ENCODE measurements at regions not wholly inside any gene's neighbourhood (a gene's known extent, or its start where the extent isn't known, plus 50 kb on each side); places are given as distances from the start of the nearest gene placed in this dataset.

DNA sequence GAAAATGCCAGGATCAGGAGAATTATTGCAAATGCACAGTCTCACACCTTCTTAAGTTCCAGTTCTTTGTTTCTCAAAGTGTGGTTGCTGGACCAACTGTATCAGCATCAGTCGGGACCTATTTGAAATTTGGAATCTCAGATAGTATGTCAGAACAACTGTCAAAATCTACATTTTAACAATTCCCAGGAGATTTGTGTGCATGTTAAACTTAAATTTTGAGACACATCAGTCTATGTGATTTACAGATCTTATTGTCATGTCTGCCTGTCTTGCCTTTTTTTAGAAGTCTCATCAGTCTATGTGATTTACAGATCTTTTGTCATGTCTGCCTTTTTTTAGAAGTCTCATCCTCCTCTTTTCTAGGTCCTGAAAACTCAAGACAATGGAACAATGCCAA, 243.6 kb upstream of the MEIS1 start:
- Histone ChIP-seq H3F3A (ENCODE audit: insufficient read depth) (no peaks in the 10 kb centered on the region), H3K9me3 (ENCODE audit: insufficient read depth, low read length) (no peaks in the 10 kb centered on the region), H3K4me3 (ENCODE audit: insufficient read depth, low read length, poor library complexity, severe bottlenecking) (no peak overlapping the region), H4K20me1 (ENCODE audit: low read depth, low read length) (no peaks in the 10 kb centered on the region), H2AFZ (ENCODE audit: low read depth, low read length, severe bottlenecking) (no peak overlapping the region), H3K27me3 (ENCODE audit: low read length) (no peaks in the 10 kb centered on the region), H3K9me2 (replicated peaks; ENCODE audit: insufficient read depth, low read length) (no peaks in the 10 kb centered on the region), H3K27ac (ENCODE audit: low read depth, low read length) (no peak overlapping the region), H3K4me2 (ENCODE audit: low read depth, low read length, poor library complexity, severe bottlenecking) (no peak overlapping the region), H3K36me3 (ENCODE audit: low read length) (no peaks in the 10 kb centered on the region), H3K79me2 (ENCODE audit: insufficient read depth, low read length) (no peaks in the 10 kb centered on the region), H3K9ac (ENCODE audit: low read length) (no peak overlapping the region)
- TF ChIP-seq EZH2phosphoT487 (conservative IDR thresholded peaks at IDR 0.05; ENCODE audit: low read length): no peak
- TF ChIP-seq, protein P1, sequence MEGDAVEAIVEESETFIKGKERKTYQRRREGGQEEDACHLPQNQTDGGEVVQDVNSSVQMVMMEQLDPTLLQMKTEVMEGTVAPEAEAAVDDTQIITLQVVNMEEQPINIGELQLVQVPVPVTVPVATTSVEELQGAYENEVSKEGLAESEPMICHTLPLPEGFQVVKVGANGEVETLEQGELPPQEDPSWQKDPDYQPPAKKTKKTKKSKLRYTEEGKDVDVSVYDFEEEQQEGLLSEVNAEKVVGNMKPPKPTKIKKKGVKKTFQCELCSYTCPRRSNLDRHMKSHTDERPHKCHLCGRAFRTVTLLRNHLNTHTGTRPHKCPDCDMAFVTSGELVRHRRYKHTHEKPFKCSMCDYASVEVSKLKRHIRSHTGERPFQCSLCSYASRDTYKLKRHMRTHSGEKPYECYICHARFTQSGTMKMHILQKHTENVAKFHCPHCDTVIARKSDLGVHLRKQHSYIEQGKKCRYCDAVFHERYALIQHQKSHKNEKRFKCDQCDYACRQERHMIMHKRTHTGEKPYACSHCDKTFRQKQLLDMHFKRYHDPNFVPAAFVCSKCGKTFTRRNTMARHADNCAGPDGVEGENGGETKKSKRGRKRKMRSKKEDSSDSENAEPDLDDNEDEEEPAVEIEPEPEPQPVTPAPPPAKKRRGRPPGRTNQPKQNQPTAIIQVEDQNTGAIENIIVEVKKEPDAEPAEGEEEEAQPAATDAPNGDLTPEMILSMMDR (IDR thresholded peaks at IDR 0.05; ENCODE audit: insufficient read depth, low read length, poor library complexity, severe bottlenecking): no peak

DNA sequence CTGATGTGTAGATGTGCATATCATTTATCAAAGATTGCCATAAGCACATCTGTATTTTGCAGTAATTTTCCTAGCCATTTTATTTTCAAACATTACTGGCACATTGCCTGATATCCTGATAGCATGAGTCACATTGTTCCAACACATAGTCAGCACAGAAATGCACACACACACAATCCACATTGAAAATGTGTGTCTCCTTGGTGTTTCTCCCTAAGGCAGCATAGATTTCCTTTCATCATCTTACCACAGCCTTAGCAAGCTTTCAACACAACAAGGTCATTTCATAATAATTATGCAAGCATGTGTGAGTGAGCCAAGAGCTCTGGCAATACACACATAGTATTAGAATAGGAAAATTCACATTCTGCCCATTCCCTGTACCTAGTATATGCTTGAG, 245.4 kb upstream of the MEIS1 start:
- Histone ChIP-seq H3K27me3 (ENCODE audit: low read length) (no peaks in the 10 kb centered on the region), H4K20me1 (ENCODE audit: low read depth, low read length) (no peaks in the 10 kb centered on the region), H3K9me2 (replicated peaks; ENCODE audit: insufficient read depth, low read length) (no peaks in the 10 kb centered on the region), H3K79me2 (ENCODE audit: insufficient read depth, low read length) (no peaks in the 10 kb centered on the region), H3F3A (ENCODE audit: insufficient read depth) (no peaks in the 10 kb centered on the region), H3K27ac (ENCODE audit: low read depth, low read length) (no peak overlapping the region), H3K9ac (ENCODE audit: low read length) (no peak overlapping the region), H3K9me3 (ENCODE audit: insufficient read depth, low read length) (no peaks in the 10 kb centered on the region), H2AFZ (ENCODE audit: low read depth, low read length, severe bottlenecking) (no peak overlapping the region), H3K4me3 (ENCODE audit: insufficient read depth, low read length, poor library complexity, severe bottlenecking) (no peak overlapping the region), H3K4me2 (ENCODE audit: low read depth, low read length, poor library complexity, severe bottlenecking) (no peak overlapping the region), H3K36me3 (ENCODE audit: low read length) (no peaks in the 10 kb centered on the region)
- TF ChIP-seq, protein P1 (IDR thresholded peaks at IDR 0.05; ENCODE audit: insufficient read depth, low read length, poor library complexity, severe bottlenecking): no peak
- TF ChIP-seq EZH2phosphoT487 (conservative IDR thresholded peaks at IDR 0.05; ENCODE audit: low read length): no peak

- no peak overlapping the region for H3K4me2 ChIP-seq (ENCODE audit: low read depth, low read length, poor library complexity, severe bottlenecking)
- H2AFZ ChIP-seq (ENCODE audit: low read depth, low read length, severe bottlenecking): no peak overlapping the region
These were observed 248.4 kb upstream of the MEIS1 start for GRCh38 chr2:66186537-66186936.

More at GRCh38 chr2:66186537-66186936, 248.4 kb upstream of the MEIS1 start:
- H3K9me2 ChIP-seq (replicated peaks; ENCODE audit: insufficient read depth, low read length): no peaks in the 10 kb centered on the region
- no peaks in the 10 kb centered on the region for H4K20me1 ChIP-seq (ENCODE audit: low read depth, low read length)
- H3K36me3 ChIP-seq (ENCODE audit: low read length): no peaks in the 10 kb centered on the region
- H3K27me3 ChIP-seq (ENCODE audit: low read length): no peaks in the 10 kb centered on the region
- no peak for TF ChIP-seq EZH2phosphoT487 (conservative IDR thresholded peaks at IDR 0.05; ENCODE audit: low read length)
- TF ChIP-seq, protein P1 (IDR thresholded peaks at IDR 0.05; ENCODE audit: insufficient read depth, low read length, poor library complexity, severe bottlenecking): no peak
- no peaks in the 10 kb centered on the region for H3F3A ChIP-seq (ENCODE audit: insufficient read depth)
- H3K9me3 ChIP-seq (ENCODE audit: insufficient read depth, low read length): no peaks in the 10 kb centered on the region
- no peak overlapping the region for H3K4me3 ChIP-seq (ENCODE audit: insufficient read depth, low read length, poor library complexity, severe bottlenecking)
- H3K79me2 ChIP-seq (ENCODE audit: insufficient read depth, low read length): no peaks in the 10 kb centered on the region
- no peak overlapping the region for H3K27ac ChIP-seq (ENCODE audit: low read depth, low read length)
- no peak overlapping the region for H3K9ac ChIP-seq (ENCODE audit: low read length)
